GM23248 (cell line): ENCODE measurements at regions not wholly inside any gene's neighbourhood (a gene's known extent, or its start where the extent isn't known, plus 50 kb on each side); places are given as distances from the start of the nearest gene placed in this dataset.

Experiments
- EZH2 ChIP-seq: fragments of 200-600 bp; sonication (generic); IDR thresholded peaks from 2 replicates; pipeline ENCODE4 v1.6.1; 2018; ENCODE audit warnings: antibody characterized with exemption, mild to moderate bottlenecking; ENCODE audit not compliant: insufficient read depth, poor library complexity, severe bottlenecking
- EZH2phosphoT487 ChIP-seq: fragments of 200-600 bp; sonication (generic); IDR thresholded peaks from 2 replicates; pipeline ENCODE4 v1.6.1; 2018; ENCODE audit warnings: antibody characterized with exemption, moderate library complexity, mild to moderate bottlenecking, low read depth; ENCODE audit not compliant: insufficient read depth

DNA sequence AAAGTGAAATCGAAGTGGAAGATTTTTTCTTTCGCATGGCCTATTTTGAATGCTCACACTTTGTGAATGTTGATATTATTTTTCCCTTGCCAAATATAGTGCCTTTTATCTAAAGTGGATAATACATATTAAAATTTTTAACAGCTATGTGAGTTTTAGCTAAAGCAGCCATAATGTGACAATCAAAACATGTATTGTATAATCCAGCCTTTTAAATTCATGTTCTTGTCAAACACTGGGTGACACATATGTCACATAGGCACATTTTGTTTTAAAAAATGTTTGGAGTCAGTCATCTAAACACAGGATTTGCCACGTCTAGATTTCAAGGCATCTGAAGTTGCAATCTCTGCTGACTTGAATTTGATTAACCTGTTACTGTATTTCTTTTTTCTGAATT is 1256.6 kb downstream of the SLITRK1 start:
- TF ChIP-seq EZH2 (no peak), EZH2phosphoT487 (no peak)
